PFSK-1 (cell line): ENCODE measurements at regions not wholly inside any gene's neighbourhood (a gene's known extent, or its start where the extent isn't known, plus 50 kb on each side); places are given as distances from the start of the nearest gene placed in this dataset.

ENCODE experiments used
- FOXP2 ChIP-seq: optimal IDR thresholded peaks from 2 replicates; pipeline ENCODE3; 2011; ENCODE audit warnings: borderline replicate concordance, control low read depth, inconsistent platforms; ENCODE audit not compliant: insufficient read depth; ENCODE audit errors: extremely low read length, extremely low read depth
- POLR2AphosphoS5 ChIP-seq: IDR thresholded peaks from 2 replicates; pipeline ENCODE4 v1.6.1; 2012; ENCODE audit warnings: low read depth, mild to moderate bottlenecking, control low read depth, low read length, moderate library complexity
- REST ChIP-seq, 2 experiments: IDR thresholded peaks; 2 replicates each; pipeline versions ENCODE4 v1.6.1 to v1.8.0; 2011 to 2012; ENCODE audit warnings: low read depth in 2 of 2, low read length in 2 of 2, control low read depth in 1 of 2, inconsistent platforms in 1 of 2, mild to moderate bottlenecking in 1 of 2, moderate library complexity in 1 of 2; ENCODE audit not compliant: insufficient read depth in 1 of 2
- SIN3A ChIP-seq: IDR thresholded peaks from 2 replicates; pipeline ENCODE4 v1.6.1; 2012; ENCODE audit warnings: mild to moderate bottlenecking, low read length, moderate library complexity, borderline replicate concordance; ENCODE audit not compliant: insufficient read depth
- TAF1 ChIP-seq: IDR thresholded peaks from 2 replicates; pipeline ENCODE4 v1.6.1; 2012; ENCODE audit warnings: low read length, control low read depth, borderline replicate concordance; ENCODE audit not compliant: insufficient read depth

DNA sequence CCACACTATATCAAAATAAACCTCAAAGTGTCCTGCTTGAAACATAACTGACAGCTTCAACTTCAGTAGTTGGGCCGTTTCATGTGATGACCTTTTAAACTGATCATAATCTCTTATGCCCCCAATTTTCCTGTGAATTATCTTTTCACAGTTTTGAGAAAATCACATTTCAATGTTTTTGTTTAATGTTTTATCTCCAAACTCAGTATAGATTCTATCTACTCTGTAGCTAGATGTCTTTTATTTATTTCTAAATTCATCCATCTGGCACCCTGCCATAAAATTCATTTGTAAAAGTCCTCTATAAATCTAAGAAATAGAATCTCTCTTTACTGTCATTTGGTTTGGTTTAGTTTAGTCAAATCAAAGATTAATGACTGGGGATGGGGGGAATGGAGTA lies 557.3 kb downstream of the ANKRD50 start:
- no peak for TF ChIP-seq TAF1
- TF ChIP-seq POLR2AphosphoS5 = no peak
- no peak for TF ChIP-seq REST (IDR thresholded peaks at IDR 0.05; ENCODE audit: insufficient read depth in 1 of 2, low read depth in 2 of 2, low read length in 2 of 2)
- TF ChIP-seq SIN3A = no peak
- no peak for TF ChIP-seq FOXP2

- TF ChIP-seq POLR2AphosphoS5 (no peak), SIN3A (no peak), TAF1 (no peak), FOXP2 (no peak), REST (IDR thresholded peaks at IDR 0.05; ENCODE audit: insufficient read depth in 1 of 2, low read depth in 2 of 2, low read length in 2 of 2) (no peak)
These were observed 555.0 kb downstream of the ANKRD50 start for GRCh38 chr4:124157396-124158083.

GRCh38 chr4:124163401-124163800 lies 549.1 kb downstream of the ANKRD50 start:
- TF ChIP-seq FOXP2 (no peak), REST (IDR thresholded peaks at IDR 0.05; ENCODE audit: insufficient read depth in 1 of 2, low read depth in 2 of 2, low read length in 2 of 2) (no peak), TAF1 (no peak), SIN3A (no peak), POLR2AphosphoS5 (no peak)

- TF ChIP-seq TAF1 (no peak), REST (IDR thresholded peaks at IDR 0.05; ENCODE audit: insufficient read depth in 1 of 2, low read depth in 2 of 2, low read length in 2 of 2) (no peak), FOXP2 (no peak)
These were observed 544.9 kb downstream of the ANKRD50 start for GRCh38 chr4:124167602-124168001.

DNA sequence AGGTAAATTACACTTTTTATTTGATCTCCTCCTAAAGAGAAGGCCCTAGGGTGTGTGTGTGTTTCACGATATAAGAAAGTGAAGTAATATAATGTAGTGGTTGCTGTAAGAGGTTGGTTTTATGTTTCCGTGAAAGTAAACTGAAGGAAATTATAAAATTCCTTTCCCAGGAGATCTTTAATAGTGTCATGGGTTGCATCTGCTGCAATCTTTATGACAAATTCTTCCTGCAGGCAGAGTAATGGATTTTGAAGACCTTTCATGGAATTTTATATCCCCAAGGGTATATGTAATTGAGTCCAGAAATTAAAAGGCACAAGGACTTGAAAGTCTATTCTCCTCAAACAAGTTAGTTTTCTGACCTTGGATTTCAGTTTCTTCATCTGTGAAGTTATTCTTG lies 538.6 kb downstream of the ANKRD50 start:
- TF ChIP-seq REST (IDR thresholded peaks at IDR 0.05; ENCODE audit: insufficient read depth in 1 of 2, low read depth in 2 of 2, low read length in 2 of 2) (no peak), POLR2AphosphoS5 (no peak), FOXP2 (no peak), TAF1 (no peak), SIN3A (no peak)
